Colonic mucosa (tissue), 4 donors: ENCODE measurements at regions not wholly inside any gene's neighbourhood (a gene's known extent, or its start where the extent isn't known, plus 50 kb on each side); places are given as distances from the start of the nearest gene placed in this dataset.

Experiments used
- DNase-seq: peaks from one replicate; pipeline ENCODE4 v3.0.0-alpha.2; 2020
- H3K27ac ChIP-seq: fragments of 200-600 bp; one replicate; pipeline ENCODE4 v1.8.0; 2021
- H3K27me3 ChIP-seq: fragments of 200-600 bp; one replicate; pipeline ENCODE4 v1.8.0; 2021
- H3K36me3 ChIP-seq: fragments of 200-600 bp; one replicate; pipeline ENCODE4 v1.8.0; 2021
- H3K4me1 ChIP-seq: fragments of 200-600 bp; one replicate; pipeline ENCODE4 v1.8.0; 2021; ENCODE audit warnings: mild to moderate bottlenecking
- H3K4me3 ChIP-seq: fragments of 200-600 bp; one replicate; pipeline ENCODE4 v1.8.0; 2021
- H3K9ac ChIP-seq, 2 donors: one replicate each; pipeline ENCODE4 v1.7.0; 2013; ENCODE audit warnings: control low read depth in 2 of 2, low read depth in 2 of 2, low read length in 2 of 2
- H3K9me3 ChIP-seq: fragments of 200-600 bp; one replicate; pipeline ENCODE4 v1.8.0; 2021
- CTCF ChIP-seq: fragments of 200-600 bp; IDR thresholded peaks from one replicate; pipeline ENCODE4 v1.8.0; 2022; ENCODE audit warnings: antibody characterized with exemption, mild to moderate bottlenecking
- intact Hi-C: fragments of 100-400 bp; cut with DNase I; formaldehyde crosslinking; loops from one replicate; pipeline ENCODE4 v1.14.1; 2022
- donor health status: healthy.
- donor health status: DM: no; HTN: no; CAD: no.
- donor health status: DM: no; HTN: no; CAD: no.

GRCh38 chrX:39828971-39829370 is 268.8 kb downstream of the BCOR start:
- no peak overlapping the region for H3K9ac ChIP-seq
- intact Hi-C loops, result no loop called here
- no peaks in the 10 kb centered on the region for H3K36me3 ChIP-seq
- no peak overlapping the region for H3K4me3 ChIP-seq
- H3K4me1 ChIP-seq, result no peaks in the 10 kb centered on the region
- no peak for TF ChIP-seq CTCF
- no peaks in the 10 kb centered on the region for H3K27me3 ChIP-seq
- H3K9me3 ChIP-seq, result no peaks in the 10 kb centered on the region
- no peak overlapping the region for H3K27ac ChIP-seq
- no peak for DNase-seq

- intact Hi-C loops, result no loop called here
- no peak overlapping the region for H3K27ac ChIP-seq
- no peaks in the 10 kb centered on the region for H3K27me3 ChIP-seq
- no peak for DNase-seq
- H3K9me3 ChIP-seq, result no peaks in the 10 kb centered on the region
- no peaks in the 10 kb centered on the region for H3K36me3 ChIP-seq
- H3K4me3 ChIP-seq, result no peak overlapping the region
- TF ChIP-seq CTCF, result no peak
- no peak overlapping the region for H3K9ac ChIP-seq
- H3K4me1 ChIP-seq, result no peaks in the 10 kb centered on the region
Observed at GRCh38 chrX:39829965-39830364, 267.8 kb downstream of the BCOR start.

GRCh38 chrX:39830414-39830813 is 267.3 kb downstream of the BCOR start:
- no peak for DNase-seq

GRCh38 chrX:39832211-39832610 is 265.5 kb downstream of the BCOR start:
- Histone ChIP-seq H3K27ac (no peak overlapping the region), H3K4me1 (no peaks in the 10 kb centered on the region), H3K4me3 (no peak overlapping the region), H3K27me3 (no peaks in the 10 kb centered on the region), H3K9me3 (no peaks in the 10 kb centered on the region), H3K36me3 (no peaks in the 10 kb centered on the region), H3K9ac (no peak overlapping the region)
- intact Hi-C loops, result no loop called here
- DNase-seq, result no peak
- no peak for TF ChIP-seq CTCF

More at GRCh38 chrX:39830414-39830813, 267.3 kb downstream of the BCOR start:
- Histone ChIP-seq H3K4me3 (no peak overlapping the region), H3K9ac (no peak overlapping the region), H3K27me3 (no peaks in the 10 kb centered on the region), H3K27ac (no peak overlapping the region), H3K9me3 (no peaks in the 10 kb centered on the region), H3K36me3 (no peaks in the 10 kb centered on the region), H3K4me1 (no peaks in the 10 kb centered on the region)
- intact Hi-C loops, result no loop called here
- no peak for TF ChIP-seq CTCF

- Histone ChIP-seq H3K36me3 (no peaks in the 10 kb centered on the region), H3K27me3 (no peaks in the 10 kb centered on the region), H3K9me3 (no peaks in the 10 kb centered on the region), H3K4me3 (no peak overlapping the region), H3K9ac (no peak overlapping the region), H3K27ac (no peak overlapping the region), H3K4me1 (no peaks in the 10 kb centered on the region)
- no peak for DNase-seq
- no peak for TF ChIP-seq CTCF
- intact Hi-C loops, result no loop called here
Observed at GRCh38 chrX:39834600-39834999, 263.2 kb downstream of the BCOR start.

- Histone ChIP-seq H3K9me3 (no peaks in the 10 kb centered on the region), H3K4me3 (no peak overlapping the region), H3K27ac (no peak overlapping the region), H3K4me1 (no peaks in the 10 kb centered on the region), H3K36me3 (no peaks in the 10 kb centered on the region), H3K27me3 (no peaks in the 10 kb centered on the region), H3K9ac (no peak overlapping the region)
- intact Hi-C loops, result no loop called here
- no peak for DNase-seq
- no peak for TF ChIP-seq CTCF
Observed at GRCh38 chrX:39835241-39835640, 262.5 kb downstream of the BCOR start.
